Esophagus squamous epithelium (tissue), 4 donors: ENCODE measurements at regions not wholly inside any gene's neighbourhood (a gene's known extent, or its start where the extent isn't known, plus 50 kb on each side); places are given as distances from the start of the nearest gene placed in this dataset.

ENCODE experiments used
- CTCF ChIP-seq, 6 experiments: fragments of 450-650 bp in 4 of 6; fragments of 200-600 bp in 2 of 6; sonication (generic) in 2 of 6; IDR thresholded peaks; one replicate each; pipeline ENCODE4 v1.5.1; 2016 to 2019; ENCODE audit warnings: antibody characterized with exemption in 6 of 6, mild to moderate bottlenecking in 4 of 6, moderate library complexity in 4 of 6
- POLR2A ChIP-seq, 4 donors: fragments of 450-650 bp; IDR thresholded peaks; one replicate each; pipeline ENCODE4 v1.6.1; 2017; ENCODE audit warnings: antibody characterized with exemption in 4 of 4, mild to moderate bottlenecking in 4 of 4, moderate library complexity in 3 of 4

GRCh38 chrX:45900766-45901615 is 644.2 kb downstream of the ZNF674 start:
- no peak for TF ChIP-seq CTCF (IDR thresholded peaks at IDR 0.05)
- no peak for TF ChIP-seq POLR2A (IDR thresholded peaks at IDR 0.05)
